SIG-M5 (cell line): ENCODE measurements at regions not wholly inside any gene's neighbourhood (a gene's known extent, or its start where the extent isn't known, plus 50 kb on each side); places are given as distances from the start of the nearest gene placed in this dataset.
"Not testable (repeated sequence)": the region's sequence is repeated elsewhere in the genome, so short reads cannot be mapped to it uniquely, and the experiment has no call there.

Experiments used
- DNase-seq: peaks from one replicate; lab custom pipeline; 2025; lab: John Stamatoyannopoulos, UW

- no peak for DNase-seq
Observed at GRCh38 chr12:84247931-84248330, 664.7 kb downstream of the SLC6A15 start.

- no peak for DNase-seq
Observed at GRCh38 chr12:84243686-84244085, 668.9 kb downstream of the SLC6A15 start.

- no peak for DNase-seq
Observed at GRCh38 chr12:84222841-84223240, 689.8 kb downstream of the SLC6A15 start.

- no peak for DNase-seq
Observed at GRCh38 chr12:84218406-84218805, 694.2 kb downstream of the SLC6A15 start.

- no peak for DNase-seq
Observed at GRCh38 chr12:84201976-84202375, 710.6 kb downstream of the SLC6A15 start.

GRCh38 chr12:84198294-84198946, 714.2 kb downstream of the SLC6A15 start:
- DNase-seq, result no peak

- no peak for DNase-seq
Observed at GRCh38 chr12:84191779-84192178, 720.8 kb downstream of the SLC6A15 start.

- DNase-seq, result no peak
Observed at GRCh38 chr12:84186433-84186832, 726.2 kb downstream of the SLC6A15 start.

GRCh38 chr12:84183576-84183975, 729.0 kb downstream of the SLC6A15 start:
- no peak for DNase-seq

- DNase-seq, result no peak
Observed at GRCh38 chr12:84174115-84174514, 738.5 kb downstream of the SLC6A15 start.

- DNase-seq, result no peak
Observed at GRCh38 chr12:84172823-84173424, 739.7 kb downstream of the SLC6A15 start.

GRCh38 chr12:84166812-84167211, 745.8 kb downstream of the SLC6A15 start:
- DNase-seq, result no peak

GRCh38 chr12:84165998-84166571, 746.5 kb downstream of the SLC6A15 start:
- no peak for DNase-seq

- DNase-seq, result no peak
Observed at GRCh38 chr12:84161296-84161695, 751.3 kb downstream of the SLC6A15 start.

- DNase-seq, result no peak
Observed at GRCh38 chr12:84159260-84159659, 753.3 kb downstream of the SLC6A15 start.

GRCh38 chr12:84157170-84157569, 755.4 kb downstream of the SLC6A15 start:
- no peak for DNase-seq

GRCh38 chr12:84154991-84155930, 757.3 kb downstream of the SLC6A15 start:
- not testable (repeated sequence) for DNase-seq

- DNase-seq, result not testable (repeated sequence)
Observed at GRCh38 chr12:84154439-84154990, 758.1 kb downstream of the SLC6A15 start.

- no peak for DNase-seq
Observed at GRCh38 chr12:84150201-84150600, 762.4 kb downstream of the SLC6A15 start.

- DNase-seq, result no peak
Observed at GRCh38 chr12:84148335-84148734, 764.3 kb downstream of the SLC6A15 start.

GRCh38 chr12:84136862-84137367, 775.7 kb downstream of the SLC6A15 start:
- DNase-seq, result no peak
